ENCODE measurements at regions not wholly inside any gene's neighbourhood (a gene's known extent, or its start where the extent isn't known, plus 50 kb on each side); places are given as distances from the start of the nearest gene placed in this dataset.

GRCh38 chr3:177742273-177742672 is 545.0 kb upstream of the TBL1XR1 start:
- ATAC-seq: no peak
- TF ChIP-seq ZNF565 (CRISPR knock-in tag; conservative IDR thresholded peaks at IDR 0.05; ENCODE audit: low read depth) (no peak), ESRRG (CRISPR knock-in tag; IDR thresholded peaks at IDR 0.05) (no peak), TCF4 (CRISPR knock-in tag; IDR thresholded peaks at IDR 0.05; ENCODE audit: borderline replicate concordance) (no peak), PATZ1 (CRISPR knock-in tag; IDR thresholded peaks at IDR 0.05; ENCODE audit: borderline replicate concordance) (no peak), TSHZ2 (CRISPR knock-in tag; IDR thresholded peaks at IDR 0.05) (no peak), SNAI2 (CRISPR knock-in tag; IDR thresholded peaks at IDR 0.05) (no peak), ZNF70 (CRISPR knock-in tag; IDR thresholded peaks at IDR 0.05) (no peak), ZNF8 (CRISPR knock-in tag; IDR thresholded peaks at IDR 0.05) (no peak), ZFP30 (CRISPR knock-in tag; IDR thresholded peaks at IDR 0.05) (no peak), ZC3H10 (CRISPR knock-in tag; IDR thresholded peaks at IDR 0.05) (no peak), POU6F1 (CRISPR knock-in tag; IDR thresholded peaks at IDR 0.05; ENCODE audit: borderline replicate concordance, low read depth) (no peak), TOX (CRISPR knock-in tag; IDR thresholded peaks at IDR 0.05; ENCODE audit: borderline replicate concordance) (no peak)

GRCh38 chr3:177743173-177743890 is 546.0 kb upstream of the TBL1XR1 start:
- ATAC-seq: no peak
- TF ChIP-seq OSR1 (CRISPR knock-in tag; IDR thresholded peaks at IDR 0.05) (no peak), BACH2 (CRISPR knock-in tag; IDR thresholded peaks at IDR 0.05; ENCODE audit: borderline replicate concordance) (no peak), ISL1 (CRISPR knock-in tag; IDR thresholded peaks at IDR 0.05) (no peak), ZFP3 (CRISPR knock-in tag; IDR thresholded peaks at IDR 0.05) (no peak), CSRNP3 (CRISPR knock-in tag; IDR thresholded peaks at IDR 0.05) (no peak), POU6F1 (CRISPR knock-in tag; IDR thresholded peaks at IDR 0.05; ENCODE audit: borderline replicate concordance, low read depth) (no peak), TSHZ2 (CRISPR knock-in tag; IDR thresholded peaks at IDR 0.05) (no peak), SNAI2 (CRISPR knock-in tag; IDR thresholded peaks at IDR 0.05) (no peak), ESRRG (CRISPR knock-in tag; IDR thresholded peaks at IDR 0.05) (no peak), PATZ1 (CRISPR knock-in tag; IDR thresholded peaks at IDR 0.05; ENCODE audit: borderline replicate concordance) (no peak), TOX (CRISPR knock-in tag; IDR thresholded peaks at IDR 0.05; ENCODE audit: borderline replicate concordance) (no peak), ARNTL (CRISPR knock-in tag; IDR thresholded peaks at IDR 0.05; ENCODE audit: borderline replicate concordance, low read depth) (no peak), ZNF565 (CRISPR knock-in tag; conservative IDR thresholded peaks at IDR 0.05; ENCODE audit: low read depth) (no peak)

All from SK-N-SH treated with all-trans-retinoic acid at 6 μM for 48 hours (cell line).